Sigmoid colon (tissue), 6 donors: ENCODE measurements at regions not wholly inside any gene's neighbourhood (a gene's known extent, or its start where the extent isn't known, plus 50 kb on each side); places are given as distances from the start of the nearest gene placed in this dataset.

ENCODE experiments used
- DNase-seq: peaks from one replicate; pipeline ENCODE4 v3.0.0-alpha.2; 2019
- H3K27ac ChIP-seq, 4 donors: fragments of 200-600 bp; sonication (generic); one replicate each; pipeline ENCODE4 v1.5.1; 2016 to 2019; ENCODE audit warnings: mild to moderate bottlenecking in 1 of 4
- H3K27me3 ChIP-seq, 3 donors: fragments of 200-600 bp; sonication (generic); one replicate each; pipeline ENCODE4 v1.5.1; 2019; ENCODE audit warnings: mild to moderate bottlenecking in 1 of 3
- H3K36me3 ChIP-seq, 4 donors: fragments of 200-600 bp; sonication (generic); one replicate each; pipeline ENCODE4 v1.5.1; 2016 to 2019
- H3K4me1 ChIP-seq, 4 donors: fragments of 200-600 bp; sonication (generic); one replicate each; pipeline ENCODE4 v1.5.1; 2017 to 2019
- H3K4me3 ChIP-seq, 4 donors: fragments of 200-600 bp; sonication (generic); one replicate each; pipeline ENCODE4 v1.5.1; 2017 to 2019; ENCODE audit warnings: mild to moderate bottlenecking in 2 of 4, moderate library complexity in 1 of 4
- H3K9me3 ChIP-seq, 4 donors: fragments of 200-600 bp in 3 of 4; sonication (generic) in 3 of 4; one replicate each; pipeline versions ENCODE4 v1.5.1 to v1.6.1; 2013 to 2019
- CTCF ChIP-seq, 4 experiments: fragments of 450-650 bp in 3 of 4; fragments of 200-600 bp in 1 of 4; IDR thresholded peaks; one replicate each; pipeline ENCODE4 v1.5.1; 2016 to 2019; ENCODE audit warnings: antibody characterized with exemption in 4 of 4, mild to moderate bottlenecking in 3 of 4, moderate library complexity in 2 of 4
- EP300 ChIP-seq, 4 donors: sonication (generic); formaldehyde crosslinking; IDR thresholded peaks; one replicate each; pipeline ENCODE4 v1.6.1; 2017; ENCODE audit warnings: antibody characterized with exemption in 4 of 4
- POLR2A ChIP-seq, 2 donors: fragments of 450-650 bp; IDR thresholded peaks; one replicate each; pipeline ENCODE4 v1.6.1; 2016; ENCODE audit warnings: antibody characterized with exemption in 2 of 2, mild to moderate bottlenecking in 2 of 2, moderate library complexity in 2 of 2
- POLR2AphosphoS5 ChIP-seq, 4 donors: sonication (generic); formaldehyde crosslinking; IDR thresholded peaks; one replicate each; pipeline ENCODE4 v1.6.1; 2017; ENCODE audit warnings: antibody characterized with exemption in 4 of 4
- WGBS, 2 donors: extraction: QIAGEN DNeasy Blood & Tissue Kit; methylation state at CpG; one replicate each; pipeline ENCODE4 v1.1.7; 2013; 5-methylcytosine and 5-hydroxymethylcytosine counted together
- intact Hi-C: fragments of 100-400 bp; cut with DNase I; formaldehyde crosslinking; loops from one replicate; pipeline ENCODE4 v1.15.1; 2023
- donor health status: healthy with polysubstance abuse.
- donor health status: healthy.

- Histone ChIP-seq H3K4me1 (peaks cover 0 to 71% (median 53%) of the 10 kb centered on the region in 4 donors), H3K27me3 (no peaks in the 10 kb centered on the region), H3K27ac (peak overlapping the region; percentile 39 to 82 (median 68)), H3K36me3 (no peaks in the 10 kb centered on the region), H3K9me3 (no peaks in the 10 kb centered on the region), H3K4me3 (no peak overlapping the region)
- intact Hi-C loops: no loop called here
- WGBS, 2 donors: 11 to 58% methylated on average over 1 of the region's 1 CpG
- DNase-seq: peak; percentile 75
- TF ChIP-seq EP300 (IDR thresholded peaks at IDR 0.05) (peak in 3 of 4 donors; percentile 42 to 75 (median 62)), CTCF (IDR thresholded peaks at IDR 0.05) (no peak), POLR2A (IDR thresholded peaks at IDR 0.05) (no peak), POLR2AphosphoS5 (IDR thresholded peaks at IDR 0.05) (peak in 3 of 4 donors; percentile 85 to 89 (median 86))
Measured at GRCh38 chr3:124275412-124275811, 283.5 kb upstream of the ROPN1 start.

- H3K4me3 ChIP-seq: no peak overlapping the region
- H3K9me3 ChIP-seq: no peaks in the 10 kb centered on the region
- H3K27me3 ChIP-seq: no peaks in the 10 kb centered on the region
- peak overlapping the region; percentile 39 to 82 (median 68) for H3K27ac ChIP-seq
- no peaks in the 10 kb centered on the region for H3K36me3 ChIP-seq
- intact Hi-C loops: no loop called here
- 83% methylated on average over 3 of the region's 3 CpGs for WGBS, 2 donors
- H3K4me1 ChIP-seq: peaks cover 0 to 71% (median 53%) of the 10 kb centered on the region in 4 donors
- no peak for DNase-seq
- TF ChIP-seq POLR2A (IDR thresholded peaks at IDR 0.05) (no peak), EP300 (IDR thresholded peaks at IDR 0.05) (no peak), POLR2AphosphoS5 (IDR thresholded peaks at IDR 0.05) (no peak), CTCF (IDR thresholded peaks at IDR 0.05) (no peak)
Measured at GRCh38 chr3:124276133-124276532, 284.2 kb upstream of the ROPN1 start.

- Histone ChIP-seq H3K4me3 (no peak overlapping the region), H3K27ac (peak overlapping the region; percentile 39 to 82 (median 68)), H3K36me3 (no peaks in the 10 kb centered on the region), H3K9me3 (no peaks in the 10 kb centered on the region), H3K4me1 (peaks cover 0 to 75% (median 53%) of the 10 kb centered on the region in 4 donors), H3K27me3 (no peaks in the 10 kb centered on the region)
- no peak for DNase-seq
- 80 to 87% methylated on average over 8 of the region's 8 CpGs for WGBS, 2 donors
- intact Hi-C loops: no loop called here
- TF ChIP-seq POLR2A (IDR thresholded peaks at IDR 0.05) (no peak), POLR2AphosphoS5 (IDR thresholded peaks at IDR 0.05) (no peak), EP300 (IDR thresholded peaks at IDR 0.05) (no peak), CTCF (IDR thresholded peaks at IDR 0.05) (no peak)
Measured at GRCh38 chr3:124276539-124277143, 284.7 kb upstream of the ROPN1 start.

GRCh38 chr3:124277144-124277890 lies 285.4 kb upstream of the ROPN1 start:
- H3K27me3 ChIP-seq: no peaks in the 10 kb centered on the region
- DNase-seq: no peak
- H3K36me3 ChIP-seq: no peaks in the 10 kb centered on the region
- no peak overlapping the region for H3K4me3 ChIP-seq
- intact Hi-C loops: no loop called here
- WGBS, 2 donors: 50 to 60% methylated on average over 10 of the region's 10 CpGs
- H3K4me1 ChIP-seq: peaks cover 0 to 78% (median 57%) of the 10 kb centered on the region in 4 donors
- TF ChIP-seq CTCF (IDR thresholded peaks at IDR 0.05) (no peak), EP300 (IDR thresholded peaks at IDR 0.05) (peak in 2 of 4 donors; percentile 35 to 62), POLR2AphosphoS5 (IDR thresholded peaks at IDR 0.05) (peak in 3 of 4 donors; percentile 13 to 21 (median 16))
- no peaks in the 10 kb centered on the region for H3K9me3 ChIP-seq
- peak overlapping the region; percentile 48 to 82 (median 68) for H3K27ac ChIP-seq
